ENCODE measurements at regions not wholly inside any gene's neighbourhood (a gene's known extent, or its start where the extent isn't known, plus 50 kb on each side); places are given as distances from the start of the nearest gene placed in this dataset.

DNA sequence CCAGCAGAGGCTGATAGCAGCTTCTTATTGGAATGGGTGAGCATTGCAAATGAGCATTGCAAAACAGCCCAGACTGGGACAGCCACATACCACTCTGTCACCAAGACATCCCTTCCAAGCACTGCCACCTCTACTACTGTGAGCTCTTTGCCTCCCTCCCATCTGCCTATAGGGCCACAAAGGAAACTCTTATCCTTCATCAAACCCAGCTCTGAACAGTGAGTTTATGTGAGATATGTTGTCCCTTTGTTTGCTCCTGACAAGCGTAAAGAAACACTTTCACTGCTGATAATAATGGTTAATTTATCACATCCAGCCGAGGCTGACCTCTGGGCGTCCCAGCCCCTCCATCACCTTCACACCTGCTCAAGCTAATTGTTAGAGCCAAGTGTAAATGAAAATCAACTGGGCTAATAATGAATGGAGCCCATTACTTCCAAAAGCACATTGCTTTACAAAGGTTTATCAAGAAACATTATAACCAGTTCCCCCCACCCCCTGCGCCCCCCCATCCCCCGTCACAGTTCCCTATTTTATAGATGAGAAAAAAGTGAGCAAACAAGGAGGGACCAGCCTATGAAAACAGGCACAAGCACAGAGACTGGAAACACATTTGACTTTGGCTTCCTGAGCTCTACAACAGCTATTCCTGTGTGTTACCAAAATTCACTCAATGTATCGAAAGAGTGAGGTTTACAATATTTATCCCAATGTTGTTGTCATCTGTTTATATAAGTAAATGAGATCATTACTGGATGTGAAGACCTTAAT lies 146.3 kb downstream of the ANXA2 start:
- intact Hi-C loops (cut with DNase I), result no loop called here
- Histone ChIP-seq H3K9ac (ENCODE audit: low read depth in 2 of 2, low read length in 2 of 2) (no peak overlapping the region), H3K4me3 (no peak overlapping the region)

DNA sequence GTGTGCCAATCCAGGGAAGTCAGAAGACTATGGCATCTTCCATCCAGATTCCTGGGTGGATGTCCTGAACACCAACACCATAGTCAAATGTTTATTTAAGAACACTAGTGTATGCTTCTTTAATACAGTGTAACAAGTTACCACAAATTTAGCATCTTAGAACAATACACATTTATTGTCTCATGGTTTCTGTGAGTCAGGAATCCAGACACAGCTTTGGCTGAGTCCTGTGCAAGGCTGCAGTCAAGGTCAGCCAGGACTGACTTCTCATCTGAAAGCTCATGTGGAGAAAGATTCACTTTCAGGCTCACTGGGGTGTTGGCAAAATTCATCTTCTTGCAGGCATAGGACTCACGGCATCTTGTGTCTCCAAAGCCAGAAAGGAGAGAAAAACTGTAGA lies 143.4 kb downstream of the ANXA2 start:
- H3K9me3 ChIP-seq, result no peaks in the 10 kb centered on the region
- H3K36me3 ChIP-seq, result no peaks in the 10 kb centered on the region
- H3K4me3 ChIP-seq, result no peak overlapping the region
- TF ChIP-seq, protein P1, sequence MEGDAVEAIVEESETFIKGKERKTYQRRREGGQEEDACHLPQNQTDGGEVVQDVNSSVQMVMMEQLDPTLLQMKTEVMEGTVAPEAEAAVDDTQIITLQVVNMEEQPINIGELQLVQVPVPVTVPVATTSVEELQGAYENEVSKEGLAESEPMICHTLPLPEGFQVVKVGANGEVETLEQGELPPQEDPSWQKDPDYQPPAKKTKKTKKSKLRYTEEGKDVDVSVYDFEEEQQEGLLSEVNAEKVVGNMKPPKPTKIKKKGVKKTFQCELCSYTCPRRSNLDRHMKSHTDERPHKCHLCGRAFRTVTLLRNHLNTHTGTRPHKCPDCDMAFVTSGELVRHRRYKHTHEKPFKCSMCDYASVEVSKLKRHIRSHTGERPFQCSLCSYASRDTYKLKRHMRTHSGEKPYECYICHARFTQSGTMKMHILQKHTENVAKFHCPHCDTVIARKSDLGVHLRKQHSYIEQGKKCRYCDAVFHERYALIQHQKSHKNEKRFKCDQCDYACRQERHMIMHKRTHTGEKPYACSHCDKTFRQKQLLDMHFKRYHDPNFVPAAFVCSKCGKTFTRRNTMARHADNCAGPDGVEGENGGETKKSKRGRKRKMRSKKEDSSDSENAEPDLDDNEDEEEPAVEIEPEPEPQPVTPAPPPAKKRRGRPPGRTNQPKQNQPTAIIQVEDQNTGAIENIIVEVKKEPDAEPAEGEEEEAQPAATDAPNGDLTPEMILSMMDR (IDR thresholded peaks at IDR 0.05), result no peak
- no peak overlapping the region for H3K27ac ChIP-seq
- H3K27me3 ChIP-seq, result no peaks in the 10 kb centered on the region
- intact Hi-C loops (cut with DNase I), result no loop called here
- no peak overlapping the region for H3K9ac ChIP-seq (ENCODE audit: low read depth in 2 of 2, low read length in 2 of 2)
- H3K4me1 ChIP-seq, result no peaks in the 10 kb centered on the region
- DNase-seq, result no peak

More for the DNA sequence above, 146.3 kb downstream of the ANXA2 start:
- no peaks in the 10 kb centered on the region for H3K9me3 ChIP-seq
- no peaks in the 10 kb centered on the region for H3K36me3 ChIP-seq
- H3K27me3 ChIP-seq, result no peaks in the 10 kb centered on the region
- H3K27ac ChIP-seq, result no peak overlapping the region
- no peaks in the 10 kb centered on the region for H3K4me1 ChIP-seq
- TF ChIP-seq, protein P1 (IDR thresholded peaks at IDR 0.05), result no peak
- no peak for DNase-seq

DNA sequence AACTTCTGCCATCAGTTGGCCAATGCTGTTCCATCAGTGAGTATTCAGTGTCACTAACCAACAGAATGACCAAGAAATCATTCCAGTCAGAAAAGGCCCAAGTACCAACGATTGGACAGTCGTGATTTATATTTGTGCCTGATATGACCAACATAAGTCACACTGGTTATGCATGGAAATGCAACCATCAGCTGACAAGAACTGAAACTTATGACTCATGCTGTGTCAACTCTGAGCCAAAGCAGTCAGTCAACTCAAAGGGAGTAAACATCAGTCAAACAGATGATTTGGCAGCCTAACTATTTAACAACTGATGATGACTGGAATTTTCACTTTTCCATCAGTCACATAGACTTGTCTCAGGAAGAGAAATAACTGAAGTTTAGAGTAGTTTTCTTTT lies 142.4 kb downstream of the ANXA2 start:
- intact Hi-C loops (cut with DNase I), result no loop called here
- no peaks in the 10 kb centered on the region for H3K9me3 ChIP-seq
- no peaks in the 10 kb centered on the region for H3K27me3 ChIP-seq
- no peaks in the 10 kb centered on the region for H3K4me1 ChIP-seq
- no peak for DNase-seq
- H3K36me3 ChIP-seq, result no peaks in the 10 kb centered on the region
- H3K27ac ChIP-seq, result no peak overlapping the region
- no peak overlapping the region for H3K4me3 ChIP-seq
- H3K9ac ChIP-seq (ENCODE audit: low read depth in 2 of 2, low read length in 2 of 2), result no peak overlapping the region
- TF ChIP-seq, protein P1 (IDR thresholded peaks at IDR 0.05), result no peak

DNA sequence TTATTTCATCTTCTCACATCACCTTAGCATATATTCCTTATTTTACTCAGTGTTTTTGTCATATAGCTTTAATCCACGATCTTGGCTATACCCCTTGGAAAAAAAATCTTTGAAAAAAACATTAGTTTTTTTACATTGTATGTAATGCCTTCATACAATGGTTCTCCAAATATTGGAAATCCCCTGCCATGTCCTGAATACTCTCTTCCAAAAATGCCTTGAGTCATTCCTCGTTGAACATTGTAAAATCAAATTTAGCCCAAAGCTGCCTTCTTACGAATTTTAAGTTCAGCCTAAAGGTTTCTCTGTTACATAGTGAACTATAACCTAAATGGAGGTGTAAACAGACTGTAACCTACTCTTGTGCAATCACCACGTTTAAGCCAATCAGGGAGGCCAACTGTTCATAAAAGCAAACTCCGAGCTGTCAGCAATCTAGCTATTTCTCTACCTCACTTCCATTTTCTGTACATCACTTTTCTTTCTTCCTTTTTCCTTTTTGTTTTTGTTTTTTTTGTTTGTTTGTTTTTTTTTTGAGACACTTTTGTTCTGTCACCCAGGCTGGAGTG lies 140.1 kb downstream of the ANXA2 start:
- no peaks in the 10 kb centered on the region for H3K36me3 ChIP-seq

DNA sequence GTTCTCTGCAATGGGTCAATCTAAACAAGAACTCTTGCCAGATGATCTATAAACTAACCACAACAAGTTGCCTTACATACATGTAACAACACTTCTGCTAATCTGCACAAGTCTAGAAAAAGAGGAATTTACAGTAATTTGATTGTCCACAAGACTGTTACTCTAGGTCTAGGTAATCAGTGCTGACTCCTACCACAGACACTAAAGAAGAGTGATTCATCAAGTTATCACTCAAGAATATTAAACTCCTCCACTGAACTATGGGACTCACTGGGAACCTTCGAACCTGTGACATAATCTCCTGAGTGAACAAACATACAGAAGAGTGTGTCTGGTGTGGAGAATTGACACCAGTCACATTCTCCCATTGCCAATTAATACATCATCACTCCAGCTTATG lies 138.3 kb downstream of the ANXA2 start:
- no peak overlapping the region for H3K9ac ChIP-seq (ENCODE audit: low read depth in 2 of 2, low read length in 2 of 2)

More for the DNA sequence above, 140.1 kb downstream of the ANXA2 start:
- no peak overlapping the region for H3K9ac ChIP-seq (ENCODE audit: low read depth in 2 of 2, low read length in 2 of 2)
- H3K27me3 ChIP-seq, result no peaks in the 10 kb centered on the region
- intact Hi-C loops (cut with DNase I), result no loop called here
- H3K4me1 ChIP-seq, result no peaks in the 10 kb centered on the region
- no peak overlapping the region for H3K4me3 ChIP-seq
- DNase-seq, result no peak
- no peak overlapping the region for H3K27ac ChIP-seq
- TF ChIP-seq, protein P1 (IDR thresholded peaks at IDR 0.05), result no peak
- no peaks in the 10 kb centered on the region for H3K9me3 ChIP-seq

More for the DNA sequence above, 138.3 kb downstream of the ANXA2 start:
- Histone ChIP-seq H3K27ac (no peak overlapping the region), H3K4me1 (no peaks in the 10 kb centered on the region), H3K4me3 (no peak overlapping the region), H3K9me3 (no peaks in the 10 kb centered on the region), H3K27me3 (no peaks in the 10 kb centered on the region), H3K36me3 (no peaks in the 10 kb centered on the region)
- no peak for DNase-seq
- intact Hi-C loops (cut with DNase I), result no loop called here
- TF ChIP-seq, protein P1 (IDR thresholded peaks at IDR 0.05), result no peak

All from colonic mucosa (tissue), 4 donors.